GM23338 (cell line): ENCODE measurements at regions not wholly inside any gene's neighbourhood (a gene's known extent, or its start where the extent isn't known, plus 50 kb on each side); places are given as distances from the start of the nearest gene placed in this dataset.

Experiments
- CREB1 ChIP-seq: fragments of 250-450 bp; sonication (Bioruptor Pico); IDR thresholded peaks from 2 replicates; pipeline ENCODE4 v1.5.0; 2020; ENCODE audit warnings: low read depth, mild to moderate bottlenecking, moderate library complexity
- CTCF ChIP-seq, 2 experiments: fragments of 200-600 bp in 1 of 2; sonication (generic) in 1 of 2; conservative IDR thresholded peaks; 2 replicates each; pipeline versions ENCODE4 v1.5.1 to v1.6.1; 2016 to 2017; ENCODE audit warnings: antibody characterized with exemption in 2 of 2, low read depth in 2 of 2, mild to moderate bottlenecking in 2 of 2, moderate library complexity in 1 of 2
- EZH2 ChIP-seq: fragments of 200-600 bp; sonication (generic); IDR thresholded peaks from one replicate; pipeline ENCODE4 v1.8.0; 2017; ENCODE audit warnings: antibody characterized with exemption, mild to moderate bottlenecking, low read depth; ENCODE audit not compliant: unreplicated experiment
- EZH2phosphoT487 ChIP-seq: fragments of 200-600 bp; sonication (generic); IDR thresholded peaks from one replicate; pipeline ENCODE4 v1.8.1; 2018; ENCODE audit warnings: antibody characterized with exemption; ENCODE audit not compliant: unreplicated experiment
- JUNB ChIP-seq: IDR thresholded peaks from one replicate; pipeline ENCODE4 v1.6.1; 2016; ENCODE audit warnings: antibody characterized with exemption; ENCODE audit not compliant: unreplicated experiment
- NANOG ChIP-seq: IDR thresholded peaks from 2 replicates; pipeline ENCODE4 v1.6.1; 2016; ENCODE audit warnings: antibody characterized with exemption, borderline replicate concordance
- POLR2AphosphoS5 ChIP-seq: IDR thresholded peaks from 2 replicates; pipeline ENCODE4 v1.6.1; 2016; ENCODE audit warnings: antibody characterized with exemption, low read depth
- STAT1 ChIP-seq: IDR thresholded peaks from one replicate; pipeline ENCODE4 v1.6.1; 2016; ENCODE audit warnings: antibody characterized with exemption; ENCODE audit not compliant: unreplicated experiment
- ZNF114 ChIP-seq: fragments of 250-450 bp; sonication (Bioruptor Pico); IDR thresholded peaks from 2 replicates; pipeline ENCODE4 v1.5.0; 2020; ENCODE audit warnings: mild to moderate bottlenecking, moderate library complexity
- ZNF331 ChIP-seq: fragments of 250-450 bp; sonication (Bioruptor Pico); IDR thresholded peaks from 2 replicates; pipeline ENCODE4 v1.5.0; 2020; ENCODE audit warnings: low read depth, mild to moderate bottlenecking, moderate library complexity
- TF ChIP-seq, protein P1 (sequence below): IDR thresholded peaks from one replicate; pipeline ENCODE4 v1.6.1; 2018; ENCODE audit warnings: antibody characterized with exemption; ENCODE audit not compliant: unreplicated experiment
- TF ChIP-seq, protein P2 (sequence below): fragments of 250-450 bp; sonication (Bioruptor Pico); IDR thresholded peaks from 2 replicates; pipeline ENCODE4 v1.5.0; 2020; ENCODE audit warnings: mild to moderate bottlenecking, moderate library complexity
- TF ChIP-seq, protein P3 (sequence below): IDR thresholded peaks from 2 replicates; pipeline ENCODE4 v1.6.1; 2016; ENCODE audit warnings: antibody characterized with exemption

- TF ChIP-seq CTCF (conservative IDR thresholded peaks at IDR 0.05; ENCODE audit: low read depth in 2 of 2) (no peak), EZH2phosphoT487 (no peak), POLR2AphosphoS5 (no peak), JUNB (no peak), EZH2 (no peak), STAT1 (no peak), CREB1 (CRISPR knock-in tag) (no peak), ZNF331 (CRISPR knock-in tag) (no peak), ZNF114 (CRISPR knock-in tag) (no peak), NANOG (no peak)
- TF ChIP-seq, protein P1, sequence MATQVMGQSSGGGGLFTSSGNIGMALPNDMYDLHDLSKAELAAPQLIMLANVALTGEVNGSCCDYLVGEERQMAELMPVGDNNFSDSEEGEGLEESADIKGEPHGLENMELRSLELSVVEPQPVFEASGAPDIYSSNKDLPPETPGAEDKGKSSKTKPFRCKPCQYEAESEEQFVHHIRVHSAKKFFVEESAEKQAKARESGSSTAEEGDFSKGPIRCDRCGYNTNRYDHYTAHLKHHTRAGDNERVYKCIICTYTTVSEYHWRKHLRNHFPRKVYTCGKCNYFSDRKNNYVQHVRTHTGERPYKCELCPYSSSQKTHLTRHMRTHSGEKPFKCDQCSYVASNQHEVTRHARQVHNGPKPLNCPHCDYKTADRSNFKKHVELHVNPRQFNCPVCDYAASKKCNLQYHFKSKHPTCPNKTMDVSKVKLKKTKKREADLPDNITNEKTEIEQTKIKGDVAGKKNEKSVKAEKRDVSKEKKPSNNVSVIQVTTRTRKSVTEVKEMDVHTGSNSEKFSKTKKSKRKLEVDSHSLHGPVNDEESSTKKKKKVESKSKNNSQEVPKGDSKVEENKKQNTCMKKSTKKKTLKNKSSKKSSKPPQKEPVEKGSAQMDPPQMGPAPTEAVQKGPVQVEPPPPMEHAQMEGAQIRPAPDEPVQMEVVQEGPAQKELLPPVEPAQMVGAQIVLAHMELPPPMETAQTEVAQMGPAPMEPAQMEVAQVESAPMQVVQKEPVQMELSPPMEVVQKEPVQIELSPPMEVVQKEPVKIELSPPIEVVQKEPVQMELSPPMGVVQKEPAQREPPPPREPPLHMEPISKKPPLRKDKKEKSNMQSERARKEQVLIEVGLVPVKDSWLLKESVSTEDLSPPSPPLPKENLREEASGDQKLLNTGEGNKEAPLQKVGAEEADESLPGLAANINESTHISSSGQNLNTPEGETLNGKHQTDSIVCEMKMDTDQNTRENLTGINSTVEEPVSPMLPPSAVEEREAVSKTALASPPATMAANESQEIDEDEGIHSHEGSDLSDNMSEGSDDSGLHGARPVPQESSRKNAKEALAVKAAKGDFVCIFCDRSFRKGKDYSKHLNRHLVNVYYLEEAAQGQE: no peak
- TF ChIP-seq, protein P2, sequence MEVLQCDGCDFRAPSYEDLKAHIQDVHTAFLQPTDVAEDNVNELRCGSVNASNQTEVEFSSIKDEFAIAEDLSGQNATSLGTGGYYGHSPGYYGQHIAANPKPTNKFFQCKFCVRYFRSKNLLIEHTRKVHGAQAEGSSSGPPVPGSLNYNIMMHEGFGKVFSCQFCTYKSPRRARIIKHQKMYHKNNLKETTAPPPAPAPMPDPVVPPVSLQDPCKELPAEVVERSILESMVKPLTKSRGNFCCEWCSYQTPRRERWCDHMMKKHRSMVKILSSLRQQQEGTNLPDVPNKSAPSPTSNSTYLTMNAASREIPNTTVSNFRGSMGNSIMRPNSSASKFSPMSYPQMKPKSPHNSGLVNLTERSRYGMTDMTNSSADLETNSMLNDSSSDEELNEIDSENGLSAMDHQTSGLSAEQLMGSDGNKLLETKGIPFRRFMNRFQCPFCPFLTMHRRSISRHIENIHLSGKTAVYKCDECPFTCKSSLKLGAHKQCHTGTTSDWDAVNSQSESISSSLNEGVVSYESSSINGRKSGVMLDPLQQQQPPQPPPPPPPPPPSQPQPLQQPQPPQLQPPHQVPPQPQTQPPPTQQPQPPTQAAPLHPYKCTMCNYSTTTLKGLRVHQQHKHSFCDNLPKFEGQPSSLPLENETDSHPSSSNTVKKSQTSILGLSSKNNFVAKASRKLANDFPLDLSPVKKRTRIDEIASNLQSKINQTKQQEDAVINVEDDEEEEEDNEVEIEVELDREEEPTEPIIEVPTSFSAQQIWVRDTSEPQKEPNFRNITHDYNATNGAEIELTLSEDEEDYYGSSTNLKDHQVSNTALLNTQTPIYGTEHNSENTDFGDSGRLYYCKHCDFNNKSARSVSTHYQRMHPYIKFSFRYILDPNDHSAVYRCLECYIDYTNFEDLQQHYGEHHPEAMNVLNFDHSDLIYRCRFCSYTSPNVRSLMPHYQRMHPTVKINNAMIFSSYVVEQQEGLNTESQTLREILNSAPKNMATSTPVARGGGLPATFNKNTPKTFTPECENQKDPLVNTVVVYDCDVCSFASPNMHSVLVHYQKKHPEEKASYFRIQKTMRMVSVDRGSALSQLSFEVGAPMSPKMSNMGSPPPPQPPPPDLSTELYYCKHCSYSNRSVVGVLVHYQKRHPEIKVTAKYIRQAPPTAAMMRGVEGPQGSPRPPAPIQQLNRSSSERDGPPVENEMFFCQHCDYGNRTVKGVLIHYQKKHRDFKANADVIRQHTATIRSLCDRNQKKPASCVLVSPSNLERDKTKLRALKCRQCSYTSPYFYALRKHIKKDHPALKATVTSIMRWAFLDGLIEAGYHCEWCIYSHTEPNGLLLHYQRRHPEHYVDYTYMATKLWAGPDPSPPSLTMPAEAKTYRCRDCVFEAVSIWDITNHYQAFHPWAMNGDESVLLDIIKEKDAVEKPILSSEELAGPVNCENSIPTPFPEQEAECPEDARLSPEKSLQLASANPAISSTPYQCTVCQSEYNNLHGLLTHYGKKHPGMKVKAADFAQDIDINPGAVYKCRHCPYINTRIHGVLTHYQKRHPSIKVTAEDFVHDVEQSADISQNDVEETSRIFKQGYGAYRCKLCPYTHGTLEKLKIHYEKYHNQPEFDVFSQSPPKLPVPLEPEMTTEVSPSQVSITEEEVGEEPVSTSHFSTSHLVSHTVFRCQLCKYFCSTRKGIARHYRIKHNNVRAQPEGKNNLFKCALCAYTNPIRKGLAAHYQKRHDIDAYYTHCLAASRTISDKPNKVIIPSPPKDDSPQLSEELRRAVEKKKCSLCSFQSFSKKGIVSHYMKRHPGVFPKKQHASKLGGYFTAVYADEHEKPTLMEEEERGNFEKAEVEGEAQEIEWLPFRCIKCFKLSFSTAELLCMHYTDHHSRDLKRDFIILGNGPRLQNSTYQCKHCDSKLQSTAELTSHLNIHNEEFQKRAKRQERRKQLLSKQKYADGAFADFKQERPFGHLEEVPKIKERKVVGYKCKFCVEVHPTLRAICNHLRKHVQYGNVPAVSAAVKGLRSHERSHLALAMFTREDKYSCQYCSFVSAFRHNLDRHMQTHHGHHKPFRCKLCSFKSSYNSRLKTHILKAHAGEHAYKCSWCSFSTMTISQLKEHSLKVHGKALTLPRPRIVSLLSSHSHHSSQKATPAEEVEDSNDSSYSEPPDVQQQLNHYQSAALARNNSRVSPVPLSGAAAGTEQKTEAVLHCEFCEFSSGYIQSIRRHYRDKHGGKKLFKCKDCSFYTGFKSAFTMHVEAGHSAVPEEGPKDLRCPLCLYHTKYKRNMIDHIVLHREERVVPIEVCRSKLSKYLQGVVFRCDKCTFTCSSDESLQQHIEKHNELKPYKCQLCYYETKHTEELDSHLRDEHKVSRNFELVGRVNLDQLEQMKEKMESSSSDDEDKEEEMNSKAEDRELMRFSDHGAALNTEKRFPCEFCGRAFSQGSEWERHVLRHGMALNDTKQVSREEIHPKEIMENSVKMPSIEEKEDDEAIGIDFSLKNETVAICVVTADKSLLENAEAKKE (CRISPR knock-in tag): no peak
- TF ChIP-seq, protein P3, sequence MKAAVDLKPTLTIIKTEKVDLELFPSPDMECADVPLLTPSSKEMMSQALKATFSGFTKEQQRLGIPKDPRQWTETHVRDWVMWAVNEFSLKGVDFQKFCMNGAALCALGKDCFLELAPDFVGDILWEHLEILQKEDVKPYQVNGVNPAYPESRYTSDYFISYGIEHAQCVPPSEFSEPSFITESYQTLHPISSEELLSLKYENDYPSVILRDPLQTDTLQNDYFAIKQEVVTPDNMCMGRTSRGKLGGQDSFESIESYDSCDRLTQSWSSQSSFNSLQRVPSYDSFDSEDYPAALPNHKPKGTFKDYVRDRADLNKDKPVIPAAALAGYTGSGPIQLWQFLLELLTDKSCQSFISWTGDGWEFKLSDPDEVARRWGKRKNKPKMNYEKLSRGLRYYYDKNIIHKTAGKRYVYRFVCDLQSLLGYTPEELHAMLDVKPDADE: no peak
Observed at GRCh38 chrX:21181232-21181853, 192.9 kb upstream of the CNKSR2 start.
